MCF 10A (cell line): ENCODE measurements at regions not wholly inside any gene's neighbourhood (a gene's known extent, or its start where the extent isn't known, plus 50 kb on each side); places are given as distances from the start of the nearest gene placed in this dataset.
A peak's percentile ranks its signal among the peaks of the same experiment; 100 is the strongest.

ENCODE experiments used
- BruUV-seq: library from RNA; stranded (reverse); fragments of 400-500 nt; replicated peaks from 2 replicates; lab custom pipeline; 2021; lab: Mats Ljungman, UMichigan
- CTCF ChIA-PET: fragments of 300-600 bp; sonication (Branson Sonifier 250); formaldehyde crosslinking; extraction: SDS; loops from one replicate; lab custom pipeline; 2021; ENCODE audit warnings: antibody characterized with exemption, inconsistent platforms; lab: Yijun Ruan, JAX
- POLR2A ChIA-PET: fragments of 300-600, 350-650 bp; sonication (Branson Sonifier 250); formaldehyde crosslinking; extraction: SDS; loops from one replicate; lab custom pipeline; 2020; ENCODE audit warnings: antibody characterized with exemption, inconsistent platforms; lab: Yijun Ruan, JAX
- DNase-seq: peaks from one replicate; pipeline ENCODE4 v3.0.0-alpha.2; 2018; ENCODE audit not compliant: unreplicated experiment
- H3K27ac Mint-ChIP-seq: one replicate; pipeline ENCODE4 v1.8.0; 2022; ENCODE audit warnings: mild to moderate bottlenecking, low read depth, mixed read lengths; ENCODE audit not compliant: unreplicated experiment
- H3K27me3 Mint-ChIP-seq: one replicate; pipeline ENCODE4 v1.8.0; 2022; ENCODE audit warnings: mixed read lengths; ENCODE audit not compliant: insufficient read depth, unreplicated experiment
- H3K36me3 Mint-ChIP-seq: one replicate; pipeline ENCODE4 v1.8.0; 2022; ENCODE audit warnings: mild to moderate bottlenecking, moderate library complexity, mixed read lengths; ENCODE audit not compliant: insufficient read depth, unreplicated experiment
- H3K4me1 Mint-ChIP-seq: one replicate; pipeline ENCODE4 v1.8.0; 2022; ENCODE audit warnings: mixed read lengths; ENCODE audit not compliant: insufficient read depth, unreplicated experiment
- H3K4me3 Mint-ChIP-seq: one replicate; pipeline ENCODE4 v1.8.0; 2022; ENCODE audit warnings: mild to moderate bottlenecking, moderate library complexity, mixed read lengths; ENCODE audit not compliant: unreplicated experiment
- H3K9me3 Mint-ChIP-seq: one replicate; pipeline ENCODE4 v1.8.0; 2022; ENCODE audit warnings: mixed read lengths; ENCODE audit not compliant: unreplicated experiment
- CTCF ChIP-seq: fragments of 200-600 bp; IDR thresholded peaks from one replicate; pipeline ENCODE4 v1.8.0; 2022; ENCODE audit warnings: antibody characterized with exemption, mild to moderate bottlenecking; ENCODE audit not compliant: unreplicated experiment
- intact Hi-C: fragments of 100-400 bp; cut with micrococcal nuclease; formaldehyde crosslinking; loops from 2 replicates; pipeline ENCODE4 v1.14.1; 2022

GRCh38 chr3:165347526-165347925 lies 151.3 kb upstream of the SLITRK3 start:
- ChIA-PET POLR2A (no interaction called here), CTCF (interaction anchor here (0.6 kb wide), 1 partner anchor 410 kb away, joined by 3 read pairs; no protein-coding TSS in a partner anchor)
- H3K36me3 Mint-ChIP-seq, result no peaks in the 10 kb centered on the region
- BruUV-seq, result no TSS peak
- no peaks in the 10 kb centered on the region for H3K27me3 Mint-ChIP-seq
- no peak for DNase-seq
- intact Hi-C loops, result no loop called here
- H3K9me3 Mint-ChIP-seq, result no peaks in the 10 kb centered on the region
- no peaks in the 10 kb centered on the region for H3K4me1 Mint-ChIP-seq
- H3K4me3 Mint-ChIP-seq, result no peak overlapping the region
- TF ChIP-seq CTCF, result no peak
- no peak overlapping the region for H3K27ac Mint-ChIP-seq

- no peak overlapping the region for H3K27ac Mint-ChIP-seq
- H3K36me3 Mint-ChIP-seq, result no peaks in the 10 kb centered on the region
- intact Hi-C loops, result no loop called here
- no peak for TF ChIP-seq CTCF
- no peaks in the 10 kb centered on the region for H3K9me3 Mint-ChIP-seq
- DNase-seq, result no peak
- BruUV-seq, result no TSS peak
- H3K4me3 Mint-ChIP-seq, result no peak overlapping the region
- no peaks in the 10 kb centered on the region for H3K27me3 Mint-ChIP-seq
- POLR2A ChIA-PET, result no interaction called here
- CTCF ChIA-PET, result no interaction called here
- H3K4me1 Mint-ChIP-seq, result no peaks in the 10 kb centered on the region
Measured at GRCh38 chr3:165346503-165346902, 150.3 kb upstream of the SLITRK3 start.

GRCh38 chr3:165343185-165343584 lies 147.0 kb upstream of the SLITRK3 start:
- Mint-ChIP-seq H3K4me3 (no peak overlapping the region), H3K9me3 (no peaks in the 10 kb centered on the region), H3K27me3 (no peaks in the 10 kb centered on the region), H3K36me3 (no peaks in the 10 kb centered on the region), H3K27ac (no peak overlapping the region), H3K4me1 (no peaks in the 10 kb centered on the region)
- intact Hi-C loops, result no loop called here
- POLR2A ChIA-PET, result no interaction called here
- CTCF ChIA-PET, result no interaction called here
- BruUV-seq, result no TSS peak
- no peak for DNase-seq
- no peak for TF ChIP-seq CTCF

- no peak overlapping the region for H3K27ac Mint-ChIP-seq
- no peaks in the 10 kb centered on the region for H3K36me3 Mint-ChIP-seq
- H3K9me3 Mint-ChIP-seq, result no peaks in the 10 kb centered on the region
- H3K4me3 Mint-ChIP-seq, result no peak overlapping the region
- H3K4me1 Mint-ChIP-seq, result no peaks in the 10 kb centered on the region
- ChIA-PET POLR2A (interaction anchor here (0.6 kb wide), 1 partner anchor 139 kb away, joined by 3 read pairs; no protein-coding TSS in a partner anchor), CTCF (interaction anchor here (0.6 to 1.3 kb wide), 7 partner anchors 10 to 1686 kb away, joined by 3 to 5 read pairs (median 3); no protein-coding TSS in a partner anchor)
- no TSS peak for BruUV-seq
- peak; percentile 53 for TF ChIP-seq CTCF
- H3K27me3 Mint-ChIP-seq, result no peaks in the 10 kb centered on the region
- peak; percentile 45 for DNase-seq
- intact Hi-C loops, result loop anchor here (1.0 to 5.0 kb wide), 3 partner anchors 515 to 1693 kb away; no protein-coding TSS in a partner anchor
Measured at GRCh38 chr3:165339753-165340152, 143.6 kb upstream of the SLITRK3 start.
